HG02981 (cell line): ENCODE measurements at regions not wholly inside any gene's neighbourhood (a gene's known extent, or its start where the extent isn't known, plus 50 kb on each side); places are given as distances from the start of the nearest gene placed in this dataset.

ENCODE experiments used
- ATAC-seq: cut with Tn5 transposase; IDR thresholded peaks from one replicate; pipeline ENCODE4 v1.9.1; 2021; ENCODE audit warnings: mild to moderate bottlenecking, moderate library complexity; ENCODE audit not compliant: unreplicated experiment

DNA sequence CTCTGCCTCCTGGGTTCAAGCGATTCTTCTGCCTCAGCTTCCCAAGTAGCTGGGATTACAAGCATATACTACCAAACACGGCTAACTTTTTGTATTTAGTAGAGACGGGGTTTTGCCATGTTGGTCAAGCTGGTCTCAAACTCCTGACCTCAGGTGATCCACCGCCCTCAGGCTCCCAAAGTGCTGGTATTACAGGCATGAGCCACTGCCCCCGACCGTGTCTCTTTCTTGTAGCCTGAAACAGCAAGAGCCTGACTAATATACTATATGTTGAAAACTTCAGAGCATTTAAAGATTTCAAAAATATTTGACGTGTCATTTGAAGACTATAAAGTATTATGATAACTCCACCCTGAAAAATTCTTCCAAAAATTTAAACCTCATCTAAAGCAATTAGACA lies 71.7 kb upstream of the ZNF648 start:
- no peak for ATAC-seq

GRCh38 chr1:182129398-182129797 lies 67.9 kb upstream of the ZNF648 start:
- no peak for ATAC-seq

DNA sequence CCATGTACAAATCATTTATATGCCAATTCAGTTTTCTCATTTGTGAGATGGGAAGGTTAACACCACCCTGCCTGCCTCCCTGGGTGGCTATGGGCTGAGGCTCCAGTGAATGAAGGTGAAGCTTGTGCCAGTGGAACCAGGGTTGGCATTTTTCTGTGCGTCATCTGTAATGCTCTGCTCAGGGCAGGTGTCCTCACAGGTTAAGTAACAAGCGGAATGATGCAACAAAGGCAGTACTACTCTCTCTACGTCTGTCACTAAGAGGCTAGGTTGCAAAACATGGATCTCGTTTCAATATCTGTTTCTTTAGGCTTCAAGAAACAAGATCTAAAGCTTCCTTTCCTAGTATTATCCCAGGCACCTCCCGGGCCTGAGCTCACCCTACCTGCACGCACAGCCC lies 67.0 kb upstream of the ZNF648 start:
- no peak for ATAC-seq

DNA sequence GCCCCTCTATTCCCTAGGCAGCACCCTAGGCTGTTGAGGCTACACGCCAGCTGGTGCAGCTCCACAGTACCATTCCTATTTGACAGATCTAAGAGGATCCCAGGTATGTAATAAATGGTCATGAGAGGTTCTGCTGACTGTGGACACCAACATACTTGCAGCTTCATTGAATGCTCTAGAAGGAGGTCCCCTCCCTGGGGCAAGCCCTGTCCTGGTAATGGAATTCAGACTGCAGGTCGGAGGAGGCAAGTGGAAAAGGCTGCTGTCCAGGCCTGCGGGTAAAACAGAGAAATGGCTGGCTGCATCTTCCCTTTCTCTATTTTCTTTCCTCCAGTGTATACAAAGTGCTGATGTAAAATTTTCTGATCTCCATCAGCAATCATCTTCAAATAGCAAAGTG lies 66.1 kb upstream of the ZNF648 start:
- ATAC-seq = no peak

DNA sequence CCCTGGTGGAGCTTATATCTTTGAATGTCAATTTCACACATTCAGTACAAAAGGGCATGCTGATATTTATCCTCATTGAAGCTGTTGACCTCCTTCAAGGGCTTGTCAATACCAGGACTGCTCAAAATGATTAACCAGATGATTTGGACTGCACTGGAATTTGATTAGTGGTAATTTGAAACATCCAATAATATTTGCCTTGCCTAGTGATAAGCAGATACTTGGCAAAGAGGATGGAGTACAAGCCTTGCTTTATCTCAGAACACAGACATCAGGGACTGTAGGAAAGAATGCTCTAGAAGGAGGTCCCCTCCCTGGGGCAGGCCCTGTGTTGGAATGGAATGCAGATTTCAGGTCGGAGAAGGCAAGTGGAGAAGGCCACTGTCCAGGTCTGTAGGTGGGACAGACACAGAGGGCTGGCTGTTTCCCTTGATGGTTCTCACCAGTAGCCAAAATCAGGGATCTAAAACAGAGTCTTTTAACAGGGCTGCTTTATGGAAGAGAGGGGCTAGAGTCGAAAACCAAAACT lies 64.8 kb upstream of the ZNF648 start:
- ATAC-seq = no peak

DNA sequence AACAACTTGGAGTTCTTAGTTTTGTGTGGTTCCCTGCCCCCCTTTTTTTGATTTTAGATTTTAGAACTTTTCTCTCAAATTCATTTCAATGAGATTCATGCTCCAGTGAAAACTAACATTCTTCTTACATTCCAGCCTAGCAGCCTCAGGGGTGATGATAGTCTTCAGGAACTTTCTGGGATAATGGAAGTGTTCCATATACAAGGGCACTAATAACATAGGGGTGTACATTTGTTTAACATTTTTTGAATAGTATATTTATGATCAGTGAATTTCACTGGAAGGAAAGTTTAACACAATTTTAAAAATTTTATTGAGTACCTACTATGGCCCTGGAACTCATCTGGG lies 61.4 kb upstream of the ZNF648 start:
- no peak for ATAC-seq

DNA sequence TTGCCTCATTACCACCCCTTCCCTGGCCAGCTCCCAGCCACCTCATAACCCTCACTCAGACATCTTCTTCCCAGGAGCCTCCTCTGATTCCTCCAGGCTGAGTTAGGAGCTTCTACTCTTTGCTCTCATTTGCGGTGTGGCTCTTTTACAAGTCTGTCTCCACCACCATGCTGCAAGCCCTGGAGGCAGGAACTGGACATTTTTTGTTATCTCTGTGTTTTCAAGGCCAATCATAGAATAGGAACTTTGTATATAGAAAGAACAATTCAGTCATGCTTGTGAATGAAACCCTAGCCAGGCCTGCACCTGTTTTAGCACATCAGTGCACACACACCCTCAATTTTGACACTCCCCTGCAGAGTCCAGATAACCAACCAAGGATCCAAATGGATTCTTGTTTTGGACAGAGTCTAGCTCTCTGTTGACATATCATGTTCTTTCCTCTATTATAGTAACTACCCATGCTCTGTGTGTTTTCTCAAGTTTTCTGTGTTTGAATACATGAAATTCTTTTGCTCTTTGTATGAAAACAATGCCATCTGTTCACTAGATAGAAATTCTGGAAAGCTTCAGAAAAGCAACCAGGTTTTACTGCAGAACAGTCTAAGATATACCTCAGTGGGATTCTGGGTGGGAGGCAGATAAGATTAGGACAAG lies 60.9 kb upstream of the ZNF648 start:
- ATAC-seq = no peak

- ATAC-seq = no peak
Measured at GRCh38 chr1:182121787-182122186, 60.3 kb upstream of the ZNF648 start.

DNA sequence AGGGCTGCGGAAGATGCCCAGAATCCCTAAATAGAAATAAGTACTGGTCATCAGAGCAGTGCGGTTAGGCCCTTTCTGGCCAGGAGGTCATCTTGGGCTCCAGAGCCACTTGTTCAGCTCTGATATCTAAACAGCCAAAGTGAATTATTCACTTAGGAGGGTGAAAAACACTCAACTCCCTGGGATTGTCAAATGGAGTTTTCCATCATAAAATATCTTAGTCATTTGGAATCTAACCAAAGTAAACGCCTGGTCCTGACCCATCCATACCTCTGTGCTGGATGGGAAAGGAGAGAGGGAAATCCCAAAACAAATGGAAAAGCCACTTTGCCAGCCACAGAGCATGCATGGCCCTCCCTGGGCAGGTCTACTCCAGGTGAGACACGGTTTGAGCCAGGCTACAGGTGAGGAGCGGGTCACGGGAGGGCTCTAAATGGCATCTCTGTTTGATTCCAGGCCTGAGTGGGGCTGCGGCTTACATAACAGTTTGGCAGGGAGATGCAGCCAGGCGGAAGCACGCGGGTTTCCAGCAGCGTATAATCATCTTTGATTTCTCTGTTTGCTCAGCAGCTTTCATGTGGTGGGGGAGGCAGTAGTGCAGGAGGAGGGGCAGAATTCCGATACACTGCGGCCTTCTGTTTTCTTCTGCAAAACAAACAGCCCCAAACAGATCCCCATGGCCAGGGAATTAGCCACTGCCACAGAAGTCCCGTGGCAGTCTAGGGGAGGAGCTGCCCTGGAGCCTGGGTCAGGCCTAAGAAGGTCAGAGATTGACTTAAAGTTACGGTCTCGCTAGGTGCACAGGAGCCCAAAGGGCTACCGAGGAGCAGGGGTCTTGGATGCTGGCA lies 59.1 kb upstream of the ZNF648 start:
- no peak for ATAC-seq

- ATAC-seq = no peak
Measured at GRCh38 chr1:182119631-182120030, 58.1 kb upstream of the ZNF648 start.

DNA sequence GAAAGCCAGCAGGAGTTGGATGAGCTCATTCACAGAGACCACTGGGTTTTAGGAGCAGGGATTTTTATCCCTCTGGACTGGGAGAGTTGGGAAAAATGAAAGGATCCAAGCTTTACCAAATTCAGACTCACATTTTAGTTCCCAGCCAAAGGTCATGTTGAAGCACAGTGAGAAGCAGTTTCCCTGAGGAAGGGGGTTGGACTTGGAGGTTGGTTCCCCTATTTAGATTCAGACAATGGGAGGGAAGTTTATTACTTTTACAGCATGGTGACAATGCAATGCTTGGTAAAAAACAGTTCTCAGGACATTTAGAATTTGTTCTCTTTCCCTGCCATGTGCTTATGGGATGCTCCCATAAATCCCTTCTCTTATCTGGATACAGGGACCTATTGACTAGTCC lies 57.3 kb upstream of the ZNF648 start:
- no peak for ATAC-seq

DNA sequence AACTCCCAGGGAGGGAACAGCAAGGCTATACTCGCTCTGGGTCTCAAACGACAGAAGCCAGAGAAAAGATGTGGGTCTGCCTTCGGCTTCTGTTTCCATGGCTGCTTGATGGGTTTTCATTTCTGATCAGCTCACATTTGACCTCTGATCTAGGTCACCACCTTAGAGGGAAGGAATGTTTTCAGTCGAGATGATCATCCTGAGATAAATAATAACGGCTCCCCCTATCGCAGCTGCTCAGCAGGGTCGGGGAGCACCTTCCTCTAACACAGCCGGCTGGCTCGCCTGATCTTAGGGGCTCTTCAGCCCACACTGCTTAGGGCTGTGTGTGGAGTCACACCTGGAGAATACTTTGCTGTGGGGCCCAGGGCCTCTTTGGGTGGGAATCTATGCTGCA lies 53.1 kb upstream of the ZNF648 start:
- no peak for ATAC-seq

- no peak for ATAC-seq
Measured at GRCh38 chr1:182113879-182114626, 52.5 kb upstream of the ZNF648 start.

GRCh38 chr1:182111496-182111895 lies 50.0 kb upstream of the ZNF648 start:
- ATAC-seq = no peak
